Activated naive CD8-positive, alpha-beta T cell treated with anti-CD3 and anti-CD28 coated beads, Interleukin-2, amount 50 U/mL, for 24 hours (primary cell): ENCODE measurements at regions not wholly inside any gene's neighbourhood (a gene's known extent, or its start where the extent isn't known, plus 50 kb on each side); places are given as distances from the start of the nearest gene placed in this dataset.

Source experiments
- ATAC-seq: fragments of 150-1000 bp; cut with Tn5 transposase; one replicate; pipeline ENCODE4 v1.10.0; 2021
- DNase-seq: peaks from one replicate; pipeline ENCODE4 v3.0.0; 2021
- H3K27ac Mint-ChIP-seq: one replicate; pipeline ENCODE4 v1.8.0; 2021; ENCODE audit warnings: mild to moderate bottlenecking, mixed read lengths
- H3K27me3 Mint-ChIP-seq: one replicate; pipeline ENCODE4 v1.8.0; 2021; ENCODE audit warnings: mixed read lengths
- H3K36me3 Mint-ChIP-seq: one replicate; pipeline ENCODE4 v1.8.0; 2021; ENCODE audit warnings: low read depth, mixed read lengths
- H3K4me1 Mint-ChIP-seq: one replicate; pipeline ENCODE4 v1.8.0; 2021; ENCODE audit warnings: mixed read lengths
- H3K4me3 Mint-ChIP-seq: one replicate; pipeline ENCODE4 v1.8.0; 2021; ENCODE audit warnings: mild to moderate bottlenecking, moderate library complexity, mixed read lengths
- H3K9me3 Mint-ChIP-seq: one replicate; pipeline ENCODE4 v1.8.0; 2021; ENCODE audit warnings: mixed read lengths

- ATAC-seq = no peak
- Mint-ChIP-seq H3K4me3 (no peak overlapping the region), H3K4me1 (peaks cover 8% of the 10 kb centered on the region), H3K27me3 (no peaks in the 10 kb centered on the region), H3K27ac (no peak overlapping the region), H3K36me3 (peaks cover 6% of the 10 kb centered on the region), H3K9me3 (peaks cover 12% of the 10 kb centered on the region)
- no peak for DNase-seq
These were observed 51.0 kb upstream of the RASGEF1B start for GRCh38 chr4:81522711-81523110.

DNA sequence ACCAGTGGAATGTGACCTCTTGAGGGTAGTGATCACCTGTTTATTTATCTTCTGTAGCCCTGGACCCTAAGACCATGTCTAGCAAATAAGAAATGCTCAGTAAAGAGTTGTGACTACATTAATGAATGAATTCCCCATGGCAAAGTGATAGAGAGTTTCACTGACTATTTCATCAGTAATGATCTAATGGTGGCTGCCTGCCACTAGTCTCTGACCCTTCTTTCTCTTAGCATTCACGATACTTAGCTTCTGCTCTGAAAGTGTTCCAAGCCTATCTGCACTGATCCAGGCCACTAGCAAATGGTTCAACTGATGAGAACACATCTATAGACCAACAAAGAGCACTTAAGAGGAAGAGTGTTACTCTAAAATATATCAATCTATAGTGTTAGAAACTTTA is 50.0 kb upstream of the RASGEF1B start:
- peaks cover 8% of the 10 kb centered on the region for H3K4me1 Mint-ChIP-seq
- no peaks in the 10 kb centered on the region for H3K27me3 Mint-ChIP-seq
- H3K9me3 Mint-ChIP-seq = peaks cover 11% of the 10 kb centered on the region
- ATAC-seq (no peak), DNase-seq (no peak)
- peaks cover 4% of the 10 kb centered on the region for H3K36me3 Mint-ChIP-seq
- no peak overlapping the region for H3K27ac Mint-ChIP-seq
- no peak overlapping the region for H3K4me3 Mint-ChIP-seq
